ENCODE measurements at regions not wholly inside any gene's neighbourhood (a gene's known extent, or its start where the extent isn't known, plus 50 kb on each side); places are given as distances from the start of the nearest gene placed in this dataset.

DNA sequence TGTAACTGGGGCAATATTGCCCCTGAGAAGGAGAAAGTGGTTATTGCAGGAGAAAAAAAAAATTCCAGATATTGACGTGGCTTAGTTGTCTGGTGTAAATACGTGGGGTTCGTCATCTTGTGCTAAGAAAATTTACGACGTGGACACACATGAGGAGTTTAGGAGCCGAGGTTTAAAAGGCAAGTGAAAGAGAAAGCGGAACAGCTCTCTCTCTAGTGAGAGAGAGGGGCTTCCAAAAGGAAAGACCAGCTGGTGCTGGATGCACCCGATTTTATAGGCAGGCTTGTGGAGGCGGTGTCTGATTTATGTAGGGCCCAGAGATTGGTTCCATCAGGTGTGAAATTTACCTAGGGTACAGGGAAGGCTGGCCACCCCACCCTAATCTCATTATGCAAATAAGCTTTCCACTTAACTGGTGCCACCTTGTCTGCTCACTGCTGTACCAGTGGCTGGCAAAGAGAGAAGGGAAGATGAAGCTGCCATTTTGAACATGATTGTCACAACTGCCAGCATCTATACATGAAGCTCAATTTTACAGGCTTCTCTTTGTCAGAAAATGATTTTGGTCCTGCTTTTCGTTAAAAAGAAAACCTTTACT, 845.1 kb downstream of the DACH1 start:
- H2AFZ ChIP-seq (ENCODE audit: low read length): no peak overlapping the region
- no peak overlapping the region for H3K9ac ChIP-seq (ENCODE audit: low read depth, low read length, poor library complexity, severe bottlenecking)
- TF ChIP-seq CTCF (conservative IDR thresholded peaks at IDR 0.05; ENCODE audit: low read length) (no peak), EZH2phosphoT487 (IDR thresholded peaks at IDR 0.05; ENCODE audit: borderline replicate concordance) (no peak)
- H3K4me1 ChIP-seq (ENCODE audit: insufficient read depth, low read length, poor library complexity, severe bottlenecking): no peaks in the 10 kb centered on the region
- no peaks in the 10 kb centered on the region for H3K36me3 ChIP-seq (ENCODE audit: insufficient read depth, low read length)
- H3K79me2 ChIP-seq (ENCODE audit: insufficient read depth, low read length): no peaks in the 10 kb centered on the region
- H3K4me2 ChIP-seq (ENCODE audit: low read depth, low read length, poor library complexity, severe bottlenecking): no peak overlapping the region
- H3F3A ChIP-seq (ENCODE audit: low read depth): no peaks in the 10 kb centered on the region
- no peaks in the 10 kb centered on the region for H4K20me1 ChIP-seq (ENCODE audit: insufficient read depth, low read length, poor library complexity, severe bottlenecking)
- no peak overlapping the region for H3K4me3 ChIP-seq (ENCODE audit: low read length, poor library complexity, severe bottlenecking)
- no peaks in the 10 kb centered on the region for H3K27me3 ChIP-seq (ENCODE audit: insufficient read depth, low read length, poor library complexity, severe bottlenecking)
- no peaks in the 10 kb centered on the region for H3K9me3 ChIP-seq (ENCODE audit: insufficient read depth, low read depth, low read length)
- H3K9me2 ChIP-seq (replicated peaks; ENCODE audit: low read depth, low read length): no peaks in the 10 kb centered on the region

GRCh38 chr13:71018995-71019394, 848.0 kb downstream of the DACH1 start:
- no peaks in the 10 kb centered on the region for H3K36me3 ChIP-seq (ENCODE audit: insufficient read depth, low read length)
- no peaks in the 10 kb centered on the region for H3K9me3 ChIP-seq (ENCODE audit: insufficient read depth, low read depth, low read length)
- no peak overlapping the region for H2AFZ ChIP-seq (ENCODE audit: low read length)
- H3K79me2 ChIP-seq (ENCODE audit: insufficient read depth, low read length): no peaks in the 10 kb centered on the region
- TF ChIP-seq CTCF (conservative IDR thresholded peaks at IDR 0.05; ENCODE audit: low read length) (no peak), EZH2phosphoT487 (IDR thresholded peaks at IDR 0.05; ENCODE audit: borderline replicate concordance) (no peak)
- H4K20me1 ChIP-seq (ENCODE audit: insufficient read depth, low read length, poor library complexity, severe bottlenecking): no peaks in the 10 kb centered on the region
- no peaks in the 10 kb centered on the region for H3K27me3 ChIP-seq (ENCODE audit: insufficient read depth, low read length, poor library complexity, severe bottlenecking)
- no peaks in the 10 kb centered on the region for H3K9me2 ChIP-seq (replicated peaks; ENCODE audit: low read depth, low read length)
- H3K4me1 ChIP-seq (ENCODE audit: insufficient read depth, low read length, poor library complexity, severe bottlenecking): no peaks in the 10 kb centered on the region
- H3F3A ChIP-seq (ENCODE audit: low read depth): no peaks in the 10 kb centered on the region
- no peak overlapping the region for H3K9ac ChIP-seq (ENCODE audit: low read depth, low read length, poor library complexity, severe bottlenecking)
- H3K4me2 ChIP-seq (ENCODE audit: low read depth, low read length, poor library complexity, severe bottlenecking): no peak overlapping the region
- no peak overlapping the region for H3K4me3 ChIP-seq (ENCODE audit: low read length, poor library complexity, severe bottlenecking)

DNA sequence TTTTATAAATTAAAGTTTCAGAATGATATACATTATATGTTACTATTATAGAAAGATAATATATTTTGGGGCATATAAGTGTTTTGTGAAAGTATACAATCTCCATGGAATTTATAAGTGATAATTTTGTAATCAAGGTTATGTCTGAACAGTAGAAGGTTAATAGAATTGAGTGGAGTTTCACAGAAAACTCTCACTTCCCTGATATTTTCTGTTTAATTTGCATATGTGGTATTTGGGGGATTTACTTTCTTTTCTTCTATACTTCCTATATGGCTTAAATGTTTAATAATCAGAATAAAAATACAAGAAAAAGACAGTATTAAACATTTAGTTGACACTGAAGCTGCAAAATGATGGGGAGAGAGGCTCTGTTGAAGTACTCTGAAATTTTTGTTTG, 848.5 kb downstream of the DACH1 start:
- no peaks in the 10 kb centered on the region for H3K79me2 ChIP-seq (ENCODE audit: insufficient read depth, low read length)
- H4K20me1 ChIP-seq (ENCODE audit: insufficient read depth, low read length, poor library complexity, severe bottlenecking): no peaks in the 10 kb centered on the region
- no peak overlapping the region for H3K4me2 ChIP-seq (ENCODE audit: low read depth, low read length, poor library complexity, severe bottlenecking)
- no peaks in the 10 kb centered on the region for H3K27me3 ChIP-seq (ENCODE audit: insufficient read depth, low read length, poor library complexity, severe bottlenecking)
- H2AFZ ChIP-seq (ENCODE audit: low read length): no peak overlapping the region
- H3K9ac ChIP-seq (ENCODE audit: low read depth, low read length, poor library complexity, severe bottlenecking): no peak overlapping the region
- no peaks in the 10 kb centered on the region for H3K36me3 ChIP-seq (ENCODE audit: insufficient read depth, low read length)
- H3K9me2 ChIP-seq (replicated peaks; ENCODE audit: low read depth, low read length): no peaks in the 10 kb centered on the region
- H3K9me3 ChIP-seq (ENCODE audit: insufficient read depth, low read depth, low read length): no peaks in the 10 kb centered on the region
- no peak overlapping the region for H3K4me3 ChIP-seq (ENCODE audit: low read length, poor library complexity, severe bottlenecking)
- H3F3A ChIP-seq (ENCODE audit: low read depth): no peaks in the 10 kb centered on the region
- no peaks in the 10 kb centered on the region for H3K4me1 ChIP-seq (ENCODE audit: insufficient read depth, low read length, poor library complexity, severe bottlenecking)
- no peak for TF ChIP-seq CTCF (conservative IDR thresholded peaks at IDR 0.05; ENCODE audit: low read length)
- TF ChIP-seq EZH2phosphoT487 (IDR thresholded peaks at IDR 0.05; ENCODE audit: borderline replicate concordance): no peak

Data from Loucy (cell line).